ENCODE measurements at regions not wholly inside any gene's neighbourhood (a gene's known extent, or its start where the extent isn't known, plus 50 kb on each side); places are given as distances from the start of the nearest gene placed in this dataset.

GRCh38 chr4:117664706-117665444 is 369.4 kb upstream of the NDST3 start:
- intact Hi-C loops (cut with DNase I; ENCODE audit: low total_unique reads) (no loop called here), in situ Hi-C loops (cut with MboI; ENCODE audit: low sequenced_read_pairs in 4 of 4) (no loop called here)
- TF ChIP-seq POLR2A (IDR thresholded peaks at IDR 0.05) (no peak), CTCF (IDR thresholded peaks at IDR 0.05 in 4 of 5, conservative IDR thresholded peaks at IDR 0.05 in 1 of 5) (no peak)
- H3K36me3 ChIP-seq, result no peaks in the 10 kb centered on the region
- no peaks in the 10 kb centered on the region for H3K9me3 ChIP-seq
- DNase-seq (no peak), ATAC-seq (no peak)
- H3K27ac ChIP-seq, result no peak overlapping the region
- no peak overlapping the region for H3K4me3 ChIP-seq
- no peaks in the 10 kb centered on the region for H3K4me1 ChIP-seq
- no peaks in the 10 kb centered on the region for H3K27me3 ChIP-seq

GRCh38 chr4:117676153-117676552 is 358.1 kb upstream of the NDST3 start:
- Histone ChIP-seq H3K27ac (no peak overlapping the region), H3K4me1 (no peaks in the 10 kb centered on the region), H3K27me3 (no peaks in the 10 kb centered on the region), H3K9me3 (no peaks in the 10 kb centered on the region), H3K36me3 (no peaks in the 10 kb centered on the region), H3K4me3 (no peak overlapping the region)
- intact Hi-C loops (cut with DNase I; ENCODE audit: low total_unique reads) (no loop called here), in situ Hi-C loops (cut with MboI; ENCODE audit: low sequenced_read_pairs in 4 of 4) (no loop called here)
- DNase-seq, result no peak
- ATAC-seq, result no peak
- TF ChIP-seq CTCF (IDR thresholded peaks at IDR 0.05 in 4 of 5, conservative IDR thresholded peaks at IDR 0.05 in 1 of 5), result no peak
- no peak for TF ChIP-seq POLR2A (IDR thresholded peaks at IDR 0.05)

GRCh38 chr4:117678861-117679260 is 355.4 kb upstream of the NDST3 start:
- Histone ChIP-seq H3K4me3 (no peak overlapping the region), H3K9me3 (no peaks in the 10 kb centered on the region), H3K4me1 (no peaks in the 10 kb centered on the region), H3K36me3 (no peaks in the 10 kb centered on the region), H3K27ac (no peak overlapping the region), H3K27me3 (no peaks in the 10 kb centered on the region)
- no peak for DNase-seq
- in situ Hi-C loops (cut with MboI; ENCODE audit: low sequenced_read_pairs in 4 of 4), result no loop called here
- intact Hi-C loops (cut with DNase I; ENCODE audit: low total_unique reads), result no loop called here
- ATAC-seq, result no peak
- TF ChIP-seq POLR2A (IDR thresholded peaks at IDR 0.05) (no peak), CTCF (IDR thresholded peaks at IDR 0.05 in 4 of 5, conservative IDR thresholded peaks at IDR 0.05 in 1 of 5) (no peak)

- no peaks in the 10 kb centered on the region for H3K9me3 ChIP-seq
- in situ Hi-C loops (cut with MboI; ENCODE audit: low sequenced_read_pairs in 4 of 4), result no loop called here
- ATAC-seq (no peak), DNase-seq (no peak)
- no peaks in the 10 kb centered on the region for H3K36me3 ChIP-seq
- H3K4me1 ChIP-seq, result no peaks in the 10 kb centered on the region
- H3K27me3 ChIP-seq, result no peaks in the 10 kb centered on the region
- H3K4me3 ChIP-seq, result no peak overlapping the region
- no peak overlapping the region for H3K27ac ChIP-seq
- TF ChIP-seq CTCF (IDR thresholded peaks at IDR 0.05 in 4 of 5, conservative IDR thresholded peaks at IDR 0.05 in 1 of 5) (no peak), POLR2A (IDR thresholded peaks at IDR 0.05) (no peak)
- intact Hi-C loops (cut with DNase I; ENCODE audit: low total_unique reads), result no loop called here
Measured at GRCh38 chr4:117691572-117692351, 342.5 kb upstream of the NDST3 start.

All from gastrocnemius medialis (tissue), 4 donors.